Keratinocyte (primary cell): ENCODE measurements at regions not wholly inside any gene's neighbourhood (a gene's known extent, or its start where the extent isn't known, plus 50 kb on each side); places are given as distances from the start of the nearest gene placed in this dataset.

ENCODE experiments used
- EZH2 ChIP-seq: IDR thresholded peaks from one replicate; pipeline ENCODE4 v1.6.1; 2012; ENCODE audit warnings: inconsistent platforms, mild to moderate bottlenecking, low read length, moderate library complexity
- TF ChIP-seq, protein P1 (sequence below), 3 experiments: IDR thresholded peaks in 1 of 3; conservative IDR thresholded peaks in 1 of 3; optimal IDR thresholded peaks in 1 of 3; 2 replicates in 2 of 3; 3 replicates in 1 of 3; pipeline versions ENCODE3 to v1.5.1; 2011; ENCODE audit warnings: low read length in 3 of 3, mild to moderate bottlenecking in 3 of 3, moderate library complexity in 2 of 3, control low read depth in 1 of 3, inconsistent platforms in 1 of 3; ENCODE audit not compliant: insufficient read depth in 2 of 3; ENCODE audit errors: extremely low read depth in 1 of 3

GRCh38 chr14:83757916-83758315 is 1772.0 kb upstream of the FLRT2 start:
- no peak for TF ChIP-seq EZH2
- TF ChIP-seq, protein P1, sequence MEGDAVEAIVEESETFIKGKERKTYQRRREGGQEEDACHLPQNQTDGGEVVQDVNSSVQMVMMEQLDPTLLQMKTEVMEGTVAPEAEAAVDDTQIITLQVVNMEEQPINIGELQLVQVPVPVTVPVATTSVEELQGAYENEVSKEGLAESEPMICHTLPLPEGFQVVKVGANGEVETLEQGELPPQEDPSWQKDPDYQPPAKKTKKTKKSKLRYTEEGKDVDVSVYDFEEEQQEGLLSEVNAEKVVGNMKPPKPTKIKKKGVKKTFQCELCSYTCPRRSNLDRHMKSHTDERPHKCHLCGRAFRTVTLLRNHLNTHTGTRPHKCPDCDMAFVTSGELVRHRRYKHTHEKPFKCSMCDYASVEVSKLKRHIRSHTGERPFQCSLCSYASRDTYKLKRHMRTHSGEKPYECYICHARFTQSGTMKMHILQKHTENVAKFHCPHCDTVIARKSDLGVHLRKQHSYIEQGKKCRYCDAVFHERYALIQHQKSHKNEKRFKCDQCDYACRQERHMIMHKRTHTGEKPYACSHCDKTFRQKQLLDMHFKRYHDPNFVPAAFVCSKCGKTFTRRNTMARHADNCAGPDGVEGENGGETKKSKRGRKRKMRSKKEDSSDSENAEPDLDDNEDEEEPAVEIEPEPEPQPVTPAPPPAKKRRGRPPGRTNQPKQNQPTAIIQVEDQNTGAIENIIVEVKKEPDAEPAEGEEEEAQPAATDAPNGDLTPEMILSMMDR (optimal IDR thresholded peaks at IDR 0.05 in 1 of 3, IDR thresholded peaks at IDR 0.05 in 1 of 3, conservative IDR thresholded peaks at IDR 0.05 in 1 of 3; ENCODE audit: extremely low read depth in 1 of 3, insufficient read depth in 2 of 3, low read length in 3 of 3): no peak
